H9 (cell line): ENCODE measurements at regions not wholly inside any gene's neighbourhood (a gene's known extent, or its start where the extent isn't known, plus 50 kb on each side); places are given as distances from the start of the nearest gene placed in this dataset.

Source experiments
- DNase-seq: peaks from one replicate; pipeline ENCODE4 v3.0.0-alpha.2; 2017
- H2AFZ ChIP-seq: one replicate; pipeline ENCODE4 v1.6.1; 2013; ENCODE audit warnings: mild to moderate bottlenecking, low read length, control low read depth, moderate library complexity
- H2AK5ac ChIP-seq: 2 replicates; pipeline ENCODE4 v1.6.1; 2013; ENCODE audit warnings: low read length, control low read depth, mixed read lengths; ENCODE audit not compliant: insufficient read length
- H2BK120ac ChIP-seq: one replicate; pipeline ENCODE4 v1.6.1; 2013; ENCODE audit warnings: low read depth, mild to moderate bottlenecking, low read length, control low read depth, inconsistent platforms; ENCODE audit not compliant: poor library complexity, severe bottlenecking
- H2BK12ac ChIP-seq: 2 replicates; pipeline ENCODE4 v1.6.1; 2013; ENCODE audit warnings: low read length, control low read depth, mixed read lengths, low read depth; ENCODE audit not compliant: insufficient read length
- H2BK15ac ChIP-seq: 2 replicates; pipeline ENCODE4 v1.6.1; 2013; ENCODE audit warnings: low read depth, low read length, control low read depth
- H2BK20ac ChIP-seq: one replicate; pipeline ENCODE4 v1.6.1; 2013; ENCODE audit warnings: low read depth, mild to moderate bottlenecking, low read length, control low read depth, inconsistent platforms; ENCODE audit not compliant: poor library complexity, severe bottlenecking
- H2BK5ac ChIP-seq: 2 replicates; pipeline ENCODE4 v1.6.1; 2013; ENCODE audit warnings: low read length, control low read depth, mixed read lengths; ENCODE audit not compliant: insufficient read length
- H3K14ac ChIP-seq: 2 replicates; pipeline ENCODE4 v1.6.1; 2013; ENCODE audit warnings: low read length, control low read depth; ENCODE audit not compliant: insufficient read depth
- H3K18ac ChIP-seq: 2 replicates; pipeline ENCODE4 v1.6.1; 2013; ENCODE audit warnings: low read depth, mild to moderate bottlenecking, mixed read lengths, low read length, control low read depth; ENCODE audit not compliant: insufficient read length
- H3K23ac ChIP-seq: 2 replicates; pipeline ENCODE4 v1.6.1; 2013; ENCODE audit warnings: low read length, control low read depth, mixed read lengths, low read depth; ENCODE audit not compliant: insufficient read length
- H3K23me2 ChIP-seq: 2 replicates; pipeline ENCODE4 v1.6.1; 2013; ENCODE audit warnings: low read depth, mild to moderate bottlenecking, mixed read lengths, low read length, control low read depth; ENCODE audit not compliant: insufficient read length, poor library complexity, severe bottlenecking
- H3K27ac ChIP-seq: 2 replicates; pipeline ENCODE4 v1.5.1; 2013; ENCODE audit warnings: low read length, control low read depth, mixed read lengths, low read depth; ENCODE audit not compliant: insufficient read length
- H3K27me3 ChIP-seq: 2 replicates; pipeline ENCODE4 v1.6.1; 2013; ENCODE audit warnings: low read length, control low read depth, inconsistent platforms; ENCODE audit not compliant: insufficient read depth
- H3K4ac ChIP-seq: 2 replicates; pipeline ENCODE4 v1.6.1; 2013; ENCODE audit warnings: low read depth, mild to moderate bottlenecking, control low read depth, inconsistent platforms, low read length, moderate library complexity
- H3K4me1 ChIP-seq: 2 replicates; pipeline ENCODE4 v1.6.1; 2013; ENCODE audit warnings: low read length, control low read depth, inconsistent platforms; ENCODE audit not compliant: insufficient read depth
- H3K4me2 ChIP-seq: 2 replicates; pipeline ENCODE4 v1.6.1; 2013; ENCODE audit warnings: low read length, control low read depth, mixed read lengths; ENCODE audit not compliant: insufficient read length, insufficient read depth
- H3K56ac ChIP-seq: 2 replicates; pipeline ENCODE4 v1.6.1; 2013; ENCODE audit warnings: low read depth, mild to moderate bottlenecking, mixed read lengths, low read length, control low read depth; ENCODE audit not compliant: insufficient read length
- H3K79me1 ChIP-seq: 2 replicates; pipeline ENCODE4 v1.6.1; 2013; ENCODE audit warnings: low read depth, mild to moderate bottlenecking, moderate library complexity, low read length, control low read depth, inconsistent platforms; ENCODE audit not compliant: insufficient read depth, poor library complexity, severe bottlenecking
- H3K79me2 ChIP-seq: 2 replicates; pipeline ENCODE4 v1.6.1; 2013; ENCODE audit warnings: low read length, control low read depth, inconsistent platforms; ENCODE audit not compliant: insufficient read depth
- H3K9ac ChIP-seq: 2 replicates; pipeline ENCODE4 v1.6.1; 2013; ENCODE audit warnings: low read length, control low read depth, mixed read lengths; ENCODE audit not compliant: insufficient read length; ENCODE audit errors: extremely low read depth
- H3K9me3 ChIP-seq: one replicate; pipeline ENCODE4 v1.6.1; 2013; ENCODE audit warnings: low read depth, low read length, inconsistent platforms; ENCODE audit not compliant: control insufficient read depth
- H3T11ph ChIP-seq: one replicate; pipeline ENCODE4 v1.6.1; 2013; ENCODE audit warnings: mild to moderate bottlenecking, low read length, control low read depth, inconsistent platforms
- H4K20me1 ChIP-seq: one replicate; pipeline ENCODE4 v1.6.1; 2013; ENCODE audit not compliant: control insufficient read depth, insufficient read length, insufficient read depth
- H4K5ac ChIP-seq: 2 replicates; pipeline ENCODE4 v1.6.1; 2013; ENCODE audit warnings: low read depth, mild to moderate bottlenecking, mixed read lengths, low read length, control low read depth; ENCODE audit not compliant: insufficient read length
- H4K8ac ChIP-seq: replicated peaks from 2 replicates; pipeline ENCODE4 v1.6.1; 2013; ENCODE audit warnings: low read length, control low read depth, mixed read lengths, low read depth; ENCODE audit not compliant: insufficient read length
- H4K91ac ChIP-seq: 2 replicates; pipeline ENCODE4 v1.6.1; 2013; ENCODE audit warnings: low read depth, mild to moderate bottlenecking, moderate library complexity, mixed read lengths, low read length, control low read depth; ENCODE audit not compliant: insufficient read length
- H3K27ac Mint-ChIP-seq, 3 experiments: 2 replicates in 2 of 3; 3 replicates in 1 of 3; pipeline ENCODE4 v1.8.0; 2020 to 2021; ENCODE audit warnings: mixed read lengths in 3 of 3, mild to moderate bottlenecking in 1 of 3, moderate library complexity in 1 of 3
- H3K27me3 Mint-ChIP-seq: 2 replicates; pipeline ENCODE4 v1.8.0; 2021; ENCODE audit warnings: low read depth, mild to moderate bottlenecking, moderate library complexity, mixed read lengths
- H3K36me3 Mint-ChIP-seq, 3 experiments: 2 replicates in 2 of 3; 3 replicates in 1 of 3; pipeline ENCODE4 v1.8.0; 2020 to 2021; ENCODE audit warnings: low read depth in 3 of 3, mixed read lengths in 3 of 3; ENCODE audit not compliant: insufficient read depth in 1 of 3
- H3K4me1 Mint-ChIP-seq, 2 experiments: 2 replicates each; pipeline ENCODE4 v1.8.0; 2020; ENCODE audit warnings: mixed read lengths in 2 of 2
- H3K4me3 Mint-ChIP-seq, 2 experiments: 2 replicates in 1 of 2; 3 replicates in 1 of 2; pipeline ENCODE4 v1.8.0; 2020 to 2021; ENCODE audit warnings: mild to moderate bottlenecking in 2 of 2, mixed read lengths in 2 of 2, moderate library complexity in 1 of 2
- H3K9me3 Mint-ChIP-seq, 2 experiments: 2 replicates in 1 of 2; 3 replicates in 1 of 2; pipeline ENCODE4 v1.8.0; 2020; ENCODE audit warnings: mild to moderate bottlenecking in 2 of 2, mixed read lengths in 2 of 2, moderate library complexity in 1 of 2
- WGBS: extraction: QIAGEN DNeasy Blood & Tissue Kit; methylation state at CpG from one replicate; pipeline ENCODE4 v1.1.7; 2013; ENCODE audit warnings: missing lambda C conversion rate, low lambda C conversion rate, mixed read lengths; ENCODE audit not compliant: insufficient read length; ENCODE audit errors: extremely low coverage; 5-methylcytosine and 5-hydroxymethylcytosine counted together
- TF ChIP-seq, protein P1 (sequence below): fragments of 200-600 bp; sonication (generic); conservative IDR thresholded peaks from 3 replicates; pipeline ENCODE4 v1.8.0; 2021; ENCODE audit warnings: antibody characterized with exemption, mild to moderate bottlenecking

DNA sequence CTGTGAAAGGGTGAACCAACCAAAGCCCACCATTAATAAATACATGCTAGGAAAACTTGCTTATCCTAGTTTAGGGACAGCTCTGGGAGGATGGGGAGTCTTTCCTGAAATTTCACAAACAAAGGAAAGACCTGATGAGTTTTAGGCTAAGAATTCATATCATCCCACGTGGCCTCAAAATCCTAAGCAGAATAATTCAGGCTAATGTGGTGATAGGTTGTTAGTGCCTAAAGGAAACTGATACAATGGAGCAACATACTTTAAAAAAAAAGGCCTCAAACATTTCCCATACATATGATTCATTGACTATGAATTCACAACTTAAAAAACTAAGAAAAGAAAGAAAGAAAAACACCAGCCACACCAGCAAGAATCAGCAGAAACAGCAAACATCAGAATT lies 126.9 kb upstream of the CNTN4 start:
- no peak overlapping the region for H2BK120ac ChIP-seq
- H2AFZ ChIP-seq, result no peak overlapping the region
- no peaks in the 10 kb centered on the region for H3K27me3 ChIP-seq
- TF ChIP-seq, protein P1, sequence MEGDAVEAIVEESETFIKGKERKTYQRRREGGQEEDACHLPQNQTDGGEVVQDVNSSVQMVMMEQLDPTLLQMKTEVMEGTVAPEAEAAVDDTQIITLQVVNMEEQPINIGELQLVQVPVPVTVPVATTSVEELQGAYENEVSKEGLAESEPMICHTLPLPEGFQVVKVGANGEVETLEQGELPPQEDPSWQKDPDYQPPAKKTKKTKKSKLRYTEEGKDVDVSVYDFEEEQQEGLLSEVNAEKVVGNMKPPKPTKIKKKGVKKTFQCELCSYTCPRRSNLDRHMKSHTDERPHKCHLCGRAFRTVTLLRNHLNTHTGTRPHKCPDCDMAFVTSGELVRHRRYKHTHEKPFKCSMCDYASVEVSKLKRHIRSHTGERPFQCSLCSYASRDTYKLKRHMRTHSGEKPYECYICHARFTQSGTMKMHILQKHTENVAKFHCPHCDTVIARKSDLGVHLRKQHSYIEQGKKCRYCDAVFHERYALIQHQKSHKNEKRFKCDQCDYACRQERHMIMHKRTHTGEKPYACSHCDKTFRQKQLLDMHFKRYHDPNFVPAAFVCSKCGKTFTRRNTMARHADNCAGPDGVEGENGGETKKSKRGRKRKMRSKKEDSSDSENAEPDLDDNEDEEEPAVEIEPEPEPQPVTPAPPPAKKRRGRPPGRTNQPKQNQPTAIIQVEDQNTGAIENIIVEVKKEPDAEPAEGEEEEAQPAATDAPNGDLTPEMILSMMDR, result no peak
- H2BK12ac ChIP-seq, result no peak overlapping the region
- Mint-ChIP-seq H3K27me3 (no peaks in the 10 kb centered on the region), H3K4me1 (peaks cover 0 to 4% of the 10 kb centered on the region in 2 experiments; a peak in 1 of 4 replicates), H3K36me3 (no peaks in the 10 kb centered on the region), H3K27ac (no peak overlapping the region), H3K9me3 (0 out of 5 replicates have a peak, but pooled peaks cover 0 to 2% of the 10 kb centered on the region in 2 experiments), H3K4me3 (no peak overlapping the region)
- no peak overlapping the region for H2BK15ac ChIP-seq
- no peak overlapping the region for H2BK5ac ChIP-seq
- no peaks in the 10 kb centered on the region for H4K20me1 ChIP-seq
- no peak overlapping the region for H3K9ac ChIP-seq
- H3K9me3 ChIP-seq, result no peaks in the 10 kb centered on the region
- WGBS, result no CpG with 5 or more reads among the region's 1 CpG
- H3T11ph ChIP-seq, result no peak overlapping the region
- H3K79me1 ChIP-seq, result no peaks in the 10 kb centered on the region
- H3K23ac ChIP-seq, result no peak overlapping the region
- no peaks in the 10 kb centered on the region for H3K4me1 ChIP-seq
- H3K18ac ChIP-seq, result no peak overlapping the region
- H3K56ac ChIP-seq, result no peak overlapping the region
- no peak overlapping the region for H3K4me2 ChIP-seq
- H3K4ac ChIP-seq, result no peak overlapping the region
- H3K27ac ChIP-seq, result no peak overlapping the region
- no peak overlapping the region for H4K8ac ChIP-seq
- H2BK20ac ChIP-seq, result no peak overlapping the region
- H4K91ac ChIP-seq, result no peak overlapping the region
- H3K79me2 ChIP-seq, result no peaks in the 10 kb centered on the region
- no peak for DNase-seq
- H3K14ac ChIP-seq, result no peak overlapping the region
- H2AK5ac ChIP-seq, result no peak overlapping the region
- no peaks in the 10 kb centered on the region for H3K23me2 ChIP-seq
- no peak overlapping the region for H4K5ac ChIP-seq
